Spinal cord (tissue), 9 donors: ENCODE measurements at regions not wholly inside any gene's neighbourhood (a gene's known extent, or its start where the extent isn't known, plus 50 kb on each side); places are given as distances from the start of the nearest gene placed in this dataset.

Source experiments
- DNase-seq, 6 donors: peaks; one replicate each; pipeline versions ENCODE4 v3.0.0 to v3.0.0-alpha.2; 2013 to 2015; ENCODE audit warnings: low spot score in 6 of 6, low read depth in 4 of 6
- H3K27ac ChIP-seq: one replicate; pipeline ENCODE4 v1.5.1; 2013; ENCODE audit warnings: low read depth, low read length, control low read depth
- H3K27me3 ChIP-seq: one replicate; pipeline ENCODE4 v1.6.1; 2013; ENCODE audit warnings: low read length; ENCODE audit not compliant: control insufficient read depth, insufficient read depth
- H3K36me3 ChIP-seq: one replicate; pipeline ENCODE4 v1.6.1; 2013; ENCODE audit warnings: low read length; ENCODE audit not compliant: control insufficient read depth, insufficient read depth
- H3K4me1 ChIP-seq: one replicate; pipeline ENCODE4 v1.6.1; 2013; ENCODE audit warnings: low read length; ENCODE audit not compliant: control insufficient read depth, insufficient read depth
- H3K4me3 ChIP-seq: one replicate; pipeline ENCODE4 v1.5.1; 2013; ENCODE audit warnings: low read depth, low read length, control low read depth
- H3K9me3 ChIP-seq: one replicate; pipeline ENCODE4 v1.6.1; 2013; ENCODE audit warnings: low read length; ENCODE audit not compliant: control insufficient read depth, insufficient read depth
- WGBS: methylation state at CpG from one replicate; pipeline ENCODE4 v1.1.5; 2013; ENCODE audit warnings: missing lambda C conversion rate; ENCODE audit not compliant: insufficient coverage; 5-methylcytosine and 5-hydroxymethylcytosine counted together
- donor health status: healthy.

- 40% methylated on average over 8 of the region's 8 CpGs for WGBS
- Histone ChIP-seq H3K36me3 (no peaks in the 10 kb centered on the region), H3K27me3 (peaks cover 2% of the 10 kb centered on the region), H3K9me3 (no peaks in the 10 kb centered on the region), H3K4me1 (peaks cover 37% of the 10 kb centered on the region), H3K27ac (no peak overlapping the region), H3K4me3 (no peak overlapping the region)
- DNase-seq: peak in 1 of 6 donors; percentile 51
These were observed 51.9 kb upstream of the PTPRS start for GRCh38 chr19:5392486-5392885.

- Histone ChIP-seq H3K27me3 (peaks cover 2% of the 10 kb centered on the region), H3K4me3 (no peak overlapping the region), H3K27ac (no peak overlapping the region), H3K36me3 (no peaks in the 10 kb centered on the region), H3K9me3 (no peaks in the 10 kb centered on the region), H3K4me1 (peaks cover 43% of the 10 kb centered on the region)
- WGBS: 83% methylated on average over 6 of the region's 6 CpGs
- DNase-seq: no peak
These were observed 52.5 kb upstream of the PTPRS start for GRCh38 chr19:5393088-5393487.

DNA sequence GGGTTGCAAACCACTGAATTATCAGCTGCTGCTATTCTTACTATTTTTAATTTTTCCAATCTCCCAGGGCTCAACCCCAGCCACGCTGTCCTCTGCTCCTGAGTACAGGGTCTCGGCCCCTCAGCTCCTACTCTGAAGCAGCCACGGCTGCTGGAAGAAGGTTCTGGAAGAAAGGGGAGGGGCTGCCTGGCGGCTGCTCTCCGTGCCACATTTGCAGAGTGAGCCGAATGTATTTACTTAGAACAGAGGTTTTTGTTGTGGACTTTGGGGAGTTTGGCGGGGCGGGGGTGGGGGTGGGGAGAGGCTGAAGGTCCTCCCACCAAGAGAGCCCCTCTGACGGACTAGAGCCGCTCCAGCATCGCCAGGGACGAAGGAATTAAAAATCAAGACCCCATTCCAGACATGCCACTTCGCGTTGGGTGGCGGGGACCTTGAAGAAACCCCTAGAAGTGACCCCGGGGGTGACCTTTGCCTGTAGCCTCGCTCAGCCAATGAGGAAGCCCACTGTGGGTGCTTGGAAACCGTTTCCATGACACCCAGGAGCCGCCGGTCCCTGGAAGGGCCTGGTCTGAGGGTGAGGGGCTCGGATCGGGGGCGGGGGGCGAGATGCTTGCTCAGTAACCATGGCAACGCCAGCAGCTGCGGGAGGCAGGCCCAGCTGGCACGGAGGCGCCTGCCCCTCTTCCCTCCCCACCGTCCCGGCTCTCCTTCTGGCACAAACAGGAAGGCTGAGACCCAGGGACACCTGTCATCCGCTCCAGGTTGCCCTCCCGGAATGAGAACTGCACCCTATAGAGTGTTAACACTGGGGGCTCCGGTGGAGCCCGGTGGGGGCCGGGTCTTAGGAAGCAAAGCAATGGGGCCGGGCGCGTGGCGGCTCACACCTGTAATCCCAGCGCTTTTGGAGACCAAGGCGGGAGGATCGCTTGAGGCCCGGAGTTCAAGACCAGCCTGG is 54.2 kb upstream of the PTPRS start:
- Histone ChIP-seq H3K9me3 (no peaks in the 10 kb centered on the region), H3K4me1 (peaks cover 44% of the 10 kb centered on the region), H3K27ac (no peak overlapping the region), H3K27me3 (peaks cover 2% of the 10 kb centered on the region), H3K4me3 (no peak overlapping the region), H3K36me3 (no peaks in the 10 kb centered on the region)
- 4% methylated on average over 25 of the region's 43 CpGs for WGBS
- peak in 3 of 6 donors; percentile 54 to 91 (median 84) for DNase-seq

GRCh38 chr19:5395556-5395955 is 54.9 kb upstream of the PTPRS start:
- Histone ChIP-seq H3K36me3 (no peaks in the 10 kb centered on the region), H3K27ac (no peak overlapping the region), H3K4me3 (no peak overlapping the region), H3K4me1 (peaks cover 44% of the 10 kb centered on the region), H3K27me3 (peaks cover 2% of the 10 kb centered on the region), H3K9me3 (no peaks in the 10 kb centered on the region)
- 26% methylated on average over 10 of the region's 11 CpGs for WGBS
- DNase-seq: peak in 1 of 6 donors; percentile 29

DNA sequence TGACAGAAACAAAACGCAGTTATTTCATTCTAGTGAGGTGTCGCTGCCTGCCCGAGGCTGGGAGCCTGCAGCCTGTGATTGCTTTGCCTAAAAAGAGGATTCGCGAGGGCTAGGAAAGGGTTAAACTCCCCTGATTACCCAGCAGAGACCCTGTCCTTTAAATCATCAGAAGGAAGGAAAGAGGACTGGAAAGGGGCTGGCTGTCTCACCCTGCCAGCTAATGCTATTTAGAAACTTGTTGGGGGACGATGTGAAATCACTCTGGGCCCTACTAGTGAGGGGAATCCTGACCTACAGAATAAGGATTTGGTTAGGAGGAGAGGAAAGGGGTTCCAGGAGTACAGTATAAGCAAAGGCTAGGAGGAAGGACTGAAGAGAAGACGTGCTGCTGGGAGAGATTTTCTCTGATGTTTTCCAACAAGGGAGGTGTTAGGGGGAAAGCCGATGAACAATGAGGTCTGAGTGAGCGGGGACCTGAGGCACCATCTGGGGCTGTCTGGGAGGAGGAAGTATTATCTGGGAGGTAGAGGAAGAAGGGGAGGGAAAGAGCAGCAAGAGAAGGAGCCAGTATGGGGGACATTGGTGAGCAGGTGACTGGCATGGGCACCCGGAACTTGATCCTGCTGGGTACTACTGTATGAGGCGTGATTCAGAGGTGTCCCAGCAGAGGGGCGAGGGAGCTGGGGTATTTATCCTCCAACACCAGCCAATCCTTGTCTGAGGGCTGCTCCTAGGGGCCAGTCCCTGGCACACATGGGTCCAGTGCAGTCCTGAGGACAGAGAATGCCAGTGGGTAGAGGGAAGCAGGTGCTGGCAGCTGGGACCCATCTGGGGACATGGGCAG is 55.7 kb upstream of the PTPRS start:
- H3K9me3 ChIP-seq: no peaks in the 10 kb centered on the region
- H3K27me3 ChIP-seq: peaks cover 2% of the 10 kb centered on the region
- peak in 2 of 6 donors; percentile 46 to 79 for DNase-seq
- no peak overlapping the region for H3K27ac ChIP-seq
- H3K4me3 ChIP-seq: no peak overlapping the region
- H3K36me3 ChIP-seq: no peaks in the 10 kb centered on the region
- peaks cover 44% of the 10 kb centered on the region for H3K4me1 ChIP-seq
- WGBS: 26% methylated on average over 8 of the region's 12 CpGs

- Histone ChIP-seq H3K4me3 (no peak overlapping the region), H3K27me3 (peaks cover 2% of the 10 kb centered on the region), H3K4me1 (peaks cover 44% of the 10 kb centered on the region)
These were observed 56.4 kb upstream of the PTPRS start for GRCh38 chr19:5396963-5397362.

GRCh38 chr19:5397804-5398692 is 57.2 kb upstream of the ZNRF4 start:
- Histone ChIP-seq H3K9me3 (no peaks in the 10 kb centered on the region), H3K36me3 (no peaks in the 10 kb centered on the region), H3K4me1 (peaks cover 41% of the 10 kb centered on the region), H3K4me3 (no peak overlapping the region), H3K27ac (no peak overlapping the region), H3K27me3 (peaks cover 2% of the 10 kb centered on the region)
- DNase-seq: peak in 3 of 6 donors; percentile 37 to 84 (median 75)
- WGBS: 0% methylated on average over 13 of the region's 18 CpGs

More at GRCh38 chr19:5396963-5397362, 56.4 kb upstream of the PTPRS start:
- H3K9me3 ChIP-seq: no peaks in the 10 kb centered on the region
- DNase-seq: no peak
- no peaks in the 10 kb centered on the region for H3K36me3 ChIP-seq
- WGBS: 86% methylated on average over 1 of the region's 3 CpGs
- H3K27ac ChIP-seq: no peak overlapping the region

- Histone ChIP-seq H3K4me3 (no peak overlapping the region), H3K9me3 (no peaks in the 10 kb centered on the region), H3K27ac (no peak overlapping the region), H3K27me3 (peaks cover 2% of the 10 kb centered on the region), H3K36me3 (no peaks in the 10 kb centered on the region), H3K4me1 (peaks cover 41% of the 10 kb centered on the region)
- WGBS: 89% methylated on average over 3 of the region's 3 CpGs
- DNase-seq: no peak
These were observed 56.5 kb upstream of the ZNRF4 start for GRCh38 chr19:5398693-5399057.
